HG03571 (cell line): ENCODE measurements at regions not wholly inside any gene's neighbourhood (a gene's known extent, or its start where the extent isn't known, plus 50 kb on each side); places are given as distances from the start of the nearest gene placed in this dataset.

Experiments used
- ATAC-seq: cut with Tn5 transposase; IDR thresholded peaks from one replicate; pipeline ENCODE4 v1.9.1; 2021; ENCODE audit not compliant: unreplicated experiment

DNA sequence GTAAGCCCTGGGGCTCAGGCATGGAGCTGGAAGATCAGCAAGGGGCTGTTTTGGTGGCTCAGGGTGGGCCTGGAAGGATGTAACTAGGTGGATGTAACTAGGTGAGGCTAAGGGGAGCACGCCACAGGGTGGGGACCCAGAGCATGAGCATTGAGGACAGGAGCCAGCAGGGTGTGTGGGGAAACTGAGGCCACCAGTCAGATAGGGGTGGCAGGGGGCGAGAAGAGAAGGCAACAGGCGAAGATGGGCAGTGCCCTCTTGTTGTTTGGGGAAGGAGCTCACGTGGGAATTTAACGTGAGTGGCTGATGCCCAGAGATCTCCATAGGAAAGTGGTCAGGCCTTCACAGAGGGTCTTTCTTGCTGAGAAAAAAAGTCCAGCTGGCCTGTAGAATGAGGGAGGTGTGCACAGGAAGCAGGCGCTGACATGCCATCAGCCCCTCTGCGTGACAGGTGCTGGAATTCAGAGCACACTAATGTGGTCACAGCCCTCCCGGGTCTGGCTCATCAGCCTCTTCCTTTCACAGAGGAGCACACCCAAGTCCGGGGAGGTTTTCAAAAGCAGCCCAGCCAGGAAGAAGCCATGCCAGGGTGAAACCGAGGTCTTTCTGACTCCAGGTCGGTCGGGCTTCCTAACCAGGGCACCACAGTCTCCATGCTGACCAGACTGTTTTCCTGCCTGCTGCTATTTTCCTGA is 54.6 kb upstream of the PAX6 start:
- no peak for ATAC-seq

DNA sequence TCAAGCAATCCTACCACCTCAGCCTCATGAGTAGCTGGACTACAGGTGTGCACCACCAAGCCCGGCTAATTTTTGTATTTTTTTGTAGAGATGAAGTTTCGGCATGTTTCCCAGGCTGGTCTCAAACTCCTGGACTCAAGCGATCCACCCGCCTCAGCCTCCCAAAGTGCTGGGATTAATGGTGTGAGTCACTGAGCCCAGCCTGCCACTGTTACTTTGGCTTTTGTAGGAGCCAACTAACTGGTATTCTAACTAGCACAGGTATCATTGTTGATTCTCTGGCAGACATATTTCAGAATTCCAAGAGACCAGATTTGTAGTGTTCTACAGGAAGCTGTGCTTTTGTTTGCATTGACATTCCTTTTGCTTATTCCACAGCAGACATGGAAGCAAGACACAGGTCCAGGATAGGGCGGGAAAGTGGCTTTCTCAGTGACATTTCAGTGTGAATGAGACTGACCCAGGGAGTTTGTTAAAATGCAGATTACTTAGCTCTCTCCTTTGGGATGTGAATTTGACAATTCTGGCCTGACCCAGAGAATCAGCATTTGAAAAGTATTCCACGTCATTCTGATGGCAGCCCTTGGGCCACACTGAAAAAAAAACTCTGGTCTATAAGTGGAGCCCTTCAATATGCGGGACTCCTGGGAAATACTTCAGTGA is 52.2 kb upstream of the PAX6 start:
- no peak for ATAC-seq

DNA sequence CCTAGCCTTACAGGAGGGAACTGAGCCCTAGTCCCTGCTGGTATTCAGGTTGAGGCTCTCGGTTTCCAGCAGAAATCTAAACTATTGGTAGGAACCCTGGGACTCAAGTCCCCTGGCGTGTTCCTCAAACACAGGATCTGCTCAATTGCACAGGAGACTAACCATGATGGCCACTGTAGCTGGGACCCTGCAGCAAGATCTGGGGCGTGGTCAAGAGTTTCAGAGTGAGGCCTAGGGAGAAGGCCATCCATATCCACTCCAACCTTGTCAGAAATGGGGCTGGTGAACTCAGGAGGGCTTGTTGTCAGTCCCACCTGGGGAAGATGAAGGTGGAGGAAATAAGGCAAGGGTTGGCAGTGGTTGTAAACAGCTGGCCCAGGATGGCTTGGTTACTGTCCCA is 49.9 kb upstream of the PAX6 start:
- ATAC-seq: no peak
